Suprapubic skin (tissue), 4 donors: ENCODE measurements at regions not wholly inside any gene's neighbourhood (a gene's known extent, or its start where the extent isn't known, plus 50 kb on each side); places are given as distances from the start of the nearest gene placed in this dataset.

Experiments
- EP300 ChIP-seq: sonication (generic); formaldehyde crosslinking; IDR thresholded peaks from one replicate; pipeline ENCODE4 v1.6.1; 2017; ENCODE audit warnings: antibody characterized with exemption
- POLR2A ChIP-seq, 2 donors: fragments of 450-650 bp; IDR thresholded peaks; one replicate each; pipeline ENCODE4 v1.6.1; 2017; ENCODE audit warnings: antibody characterized with exemption in 2 of 2, mild to moderate bottlenecking in 2 of 2, moderate library complexity in 2 of 2
- POLR2AphosphoS5 ChIP-seq, 3 donors: sonication (generic); formaldehyde crosslinking; IDR thresholded peaks; one replicate each; pipeline ENCODE4 v1.6.1; 2017; ENCODE audit warnings: antibody characterized with exemption in 3 of 3
- TF ChIP-seq, protein P1 (sequence below), 2 donors: fragments of 200-600 bp in 1 of 2; fragments of 450-650 bp in 1 of 2; sonication (generic) in 1 of 2; IDR thresholded peaks; one replicate each; pipeline ENCODE4 v1.5.1; 2016 to 2019; ENCODE audit warnings: antibody characterized with exemption in 2 of 2, mild to moderate bottlenecking in 1 of 2, moderate library complexity in 1 of 2

DNA sequence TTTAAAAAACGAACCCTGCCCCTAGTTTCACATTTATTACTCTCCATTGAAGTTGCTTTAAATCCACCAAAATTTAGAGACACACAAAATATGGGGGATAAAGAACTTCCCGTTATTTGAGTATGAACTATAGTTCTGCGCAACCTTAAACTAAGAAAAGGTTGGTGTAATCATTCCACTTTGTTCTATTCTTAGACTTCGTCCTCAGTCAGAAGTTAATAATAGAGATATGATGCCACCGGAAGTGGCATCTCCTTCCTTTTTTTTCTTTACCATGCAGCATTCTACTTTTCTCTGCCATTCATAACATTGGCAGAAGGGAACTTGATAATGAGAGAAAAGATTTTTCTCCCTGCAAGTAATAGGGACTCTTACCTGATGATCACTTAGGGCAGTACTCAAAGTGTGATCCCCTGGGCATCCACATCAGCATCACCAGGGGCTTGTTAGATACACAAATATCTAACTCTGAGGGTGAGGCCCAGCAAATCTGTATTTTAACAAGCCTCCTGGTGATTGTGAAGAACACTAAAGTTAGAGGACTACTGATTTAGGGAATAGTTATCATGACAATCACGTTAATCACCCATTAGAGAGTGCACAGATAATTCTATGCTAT lies 147.7 kb upstream of the DTNA start:
- TF ChIP-seq, protein P1, sequence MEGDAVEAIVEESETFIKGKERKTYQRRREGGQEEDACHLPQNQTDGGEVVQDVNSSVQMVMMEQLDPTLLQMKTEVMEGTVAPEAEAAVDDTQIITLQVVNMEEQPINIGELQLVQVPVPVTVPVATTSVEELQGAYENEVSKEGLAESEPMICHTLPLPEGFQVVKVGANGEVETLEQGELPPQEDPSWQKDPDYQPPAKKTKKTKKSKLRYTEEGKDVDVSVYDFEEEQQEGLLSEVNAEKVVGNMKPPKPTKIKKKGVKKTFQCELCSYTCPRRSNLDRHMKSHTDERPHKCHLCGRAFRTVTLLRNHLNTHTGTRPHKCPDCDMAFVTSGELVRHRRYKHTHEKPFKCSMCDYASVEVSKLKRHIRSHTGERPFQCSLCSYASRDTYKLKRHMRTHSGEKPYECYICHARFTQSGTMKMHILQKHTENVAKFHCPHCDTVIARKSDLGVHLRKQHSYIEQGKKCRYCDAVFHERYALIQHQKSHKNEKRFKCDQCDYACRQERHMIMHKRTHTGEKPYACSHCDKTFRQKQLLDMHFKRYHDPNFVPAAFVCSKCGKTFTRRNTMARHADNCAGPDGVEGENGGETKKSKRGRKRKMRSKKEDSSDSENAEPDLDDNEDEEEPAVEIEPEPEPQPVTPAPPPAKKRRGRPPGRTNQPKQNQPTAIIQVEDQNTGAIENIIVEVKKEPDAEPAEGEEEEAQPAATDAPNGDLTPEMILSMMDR (IDR thresholded peaks at IDR 0.05), result no peak
- TF ChIP-seq POLR2A (IDR thresholded peaks at IDR 0.05), result no peak
- no peak for TF ChIP-seq EP300
- TF ChIP-seq POLR2AphosphoS5 (IDR thresholded peaks at IDR 0.05), result no peak
